Rectal smooth muscle tissue (tissue), 1 donor: ENCODE measurements at regions not wholly inside any gene's neighbourhood (a gene's known extent, or its start where the extent isn't known, plus 50 kb on each side); places are given as distances from the start of the nearest gene placed in this dataset.

Experiments
- H3K27ac ChIP-seq: one replicate; pipeline ENCODE4 v1.7.0; 2013; ENCODE audit warnings: low read depth, low read length, inconsistent platforms
- H3K27me3 ChIP-seq: one replicate; pipeline ENCODE4 v1.7.0; 2013; ENCODE audit warnings: low read length; ENCODE audit not compliant: control insufficient read depth, insufficient read depth
- H3K36me3 ChIP-seq: one replicate; pipeline ENCODE4 v1.7.0; 2013; ENCODE audit warnings: low read length; ENCODE audit not compliant: control insufficient read depth, insufficient read depth
- H3K4me1 ChIP-seq: one replicate; pipeline ENCODE4 v1.7.0; 2013; ENCODE audit warnings: low read length; ENCODE audit not compliant: control insufficient read depth, insufficient read depth
- H3K4me3 ChIP-seq: one replicate; pipeline ENCODE4 v1.7.0; 2013; ENCODE audit warnings: low read length
- H3K9ac ChIP-seq: one replicate; pipeline ENCODE4 v1.7.0; 2013; ENCODE audit warnings: low read length

- H3K9ac ChIP-seq: no peak overlapping the region
- H3K4me1 ChIP-seq: no peaks in the 10 kb centered on the region
- peak overlapping the region; percentile 22 for H3K4me3 ChIP-seq
- no peaks in the 10 kb centered on the region for H3K27me3 ChIP-seq
- no peaks in the 10 kb centered on the region for H3K36me3 ChIP-seq
- H3K27ac ChIP-seq: no peak overlapping the region
Measured at GRCh38 chr1:213381572-213382084, 330.6 kb downstream of the RPS6KC1 start.

DNA sequence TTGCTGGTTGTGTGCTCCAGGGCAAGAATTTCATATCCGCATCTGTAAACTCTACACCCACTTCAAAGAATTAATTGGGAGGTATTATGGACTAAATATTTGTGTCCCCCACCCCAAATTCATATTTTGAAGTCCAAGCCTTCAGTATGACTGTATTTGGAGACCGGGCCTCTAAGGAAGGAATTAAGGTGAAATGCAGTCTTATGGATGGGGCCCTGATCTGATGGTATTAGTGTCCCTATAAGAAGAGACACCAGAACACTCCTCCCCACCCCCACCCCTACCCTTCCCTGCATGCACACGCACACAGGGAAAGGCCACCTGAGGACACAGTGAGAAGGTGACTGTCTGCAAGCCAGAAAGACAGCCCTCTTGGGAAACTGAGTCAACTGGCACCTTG, 332.4 kb downstream of the RPS6KC1 start:
- H3K36me3 ChIP-seq: no peaks in the 10 kb centered on the region
- H3K4me3 ChIP-seq: no peak overlapping the region
- H3K27me3 ChIP-seq: no peaks in the 10 kb centered on the region
- no peak overlapping the region for H3K9ac ChIP-seq
- no peaks in the 10 kb centered on the region for H3K4me1 ChIP-seq
- no peak overlapping the region for H3K27ac ChIP-seq

DNA sequence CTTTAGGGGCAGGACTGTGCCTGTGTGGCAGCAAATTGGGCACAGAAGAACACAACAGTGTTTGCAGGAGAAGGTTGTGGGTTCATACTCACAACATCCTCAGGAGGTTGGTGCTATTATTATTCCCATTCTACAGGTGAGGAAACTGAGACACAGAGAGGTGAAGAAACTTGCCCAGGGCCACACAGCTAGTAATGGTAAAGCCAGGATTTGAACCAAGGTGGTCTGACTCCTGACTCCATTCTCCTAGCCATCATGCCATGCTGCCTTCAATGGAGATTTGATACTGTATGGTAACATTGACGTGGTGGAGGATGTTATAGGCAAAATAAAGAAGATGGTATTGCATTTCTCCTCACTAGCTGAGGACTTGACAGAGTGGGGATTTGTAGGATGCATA, 334.2 kb downstream of the RPS6KC1 start:
- Histone ChIP-seq H3K36me3 (no peaks in the 10 kb centered on the region), H3K9ac (no peak overlapping the region), H3K4me3 (no peak overlapping the region), H3K4me1 (no peaks in the 10 kb centered on the region), H3K27me3 (no peaks in the 10 kb centered on the region), H3K27ac (no peak overlapping the region)

- Histone ChIP-seq H3K27ac (no peak overlapping the region), H3K9ac (no peak overlapping the region), H3K4me1 (no peaks in the 10 kb centered on the region), H3K36me3 (no peaks in the 10 kb centered on the region), H3K4me3 (no peak overlapping the region), H3K27me3 (no peaks in the 10 kb centered on the region)
Measured at GRCh38 chr1:213385806-213386324, 334.8 kb downstream of the RPS6KC1 start.

DNA sequence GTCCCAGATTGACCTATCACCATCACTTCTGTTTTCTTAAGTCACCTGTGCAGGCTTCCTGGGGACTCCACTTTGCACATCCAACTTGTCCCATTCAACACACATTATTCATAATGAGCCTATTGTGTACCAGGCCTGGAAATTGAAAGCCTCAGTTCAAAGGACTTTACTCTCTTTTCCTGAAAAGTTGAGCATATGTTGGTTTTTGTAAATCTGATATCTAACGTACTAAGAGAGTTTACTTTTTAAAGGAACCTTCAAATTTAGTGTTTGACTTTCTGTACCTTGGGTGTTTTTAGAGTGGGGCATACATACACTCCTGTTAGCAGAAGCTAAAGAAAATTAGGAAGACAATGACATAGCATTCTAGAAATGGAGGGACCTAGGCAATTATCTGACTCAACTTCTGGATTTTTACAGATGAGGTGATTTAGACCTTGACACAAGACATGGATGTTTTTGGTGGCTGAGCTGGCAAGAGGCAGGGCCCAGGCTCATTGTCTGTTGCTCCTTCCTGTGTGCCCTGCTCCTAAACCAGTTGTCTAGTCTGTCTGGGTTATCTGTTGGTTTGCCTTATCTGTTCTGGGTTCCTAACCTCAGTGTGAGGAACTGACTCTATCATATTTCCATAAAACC, 336.5 kb downstream of the RPS6KC1 start:
- Histone ChIP-seq H3K4me3 (no peak overlapping the region), H3K27ac (no peak overlapping the region), H3K36me3 (no peaks in the 10 kb centered on the region), H3K27me3 (no peaks in the 10 kb centered on the region), H3K9ac (no peak overlapping the region), H3K4me1 (no peaks in the 10 kb centered on the region)

DNA sequence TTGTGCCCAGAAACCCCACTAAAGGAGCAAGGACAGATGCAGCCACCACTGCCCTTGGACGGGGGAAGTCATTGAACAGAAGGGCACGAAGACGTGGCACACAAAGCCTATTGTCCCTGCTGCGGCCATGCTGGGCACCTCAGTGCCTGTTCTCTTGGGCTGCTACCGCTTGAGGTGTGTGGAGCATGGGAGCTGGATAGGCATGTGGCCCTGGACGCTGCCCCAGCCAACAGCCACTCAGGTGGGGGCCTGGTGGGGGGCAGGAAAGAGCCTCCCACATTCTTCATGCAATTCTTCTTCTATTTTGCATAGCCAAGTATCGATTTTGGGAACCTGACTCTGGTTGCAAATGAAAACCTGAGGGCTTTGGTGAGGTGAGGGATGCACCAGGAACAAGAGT, 337.2 kb downstream of the RPS6KC1 start:
- H3K4me1 ChIP-seq: no peaks in the 10 kb centered on the region
- no peak overlapping the region for H3K9ac ChIP-seq
- H3K27me3 ChIP-seq: no peaks in the 10 kb centered on the region
- no peak overlapping the region for H3K27ac ChIP-seq
- H3K4me3 ChIP-seq: no peak overlapping the region
- H3K36me3 ChIP-seq: no peaks in the 10 kb centered on the region

DNA sequence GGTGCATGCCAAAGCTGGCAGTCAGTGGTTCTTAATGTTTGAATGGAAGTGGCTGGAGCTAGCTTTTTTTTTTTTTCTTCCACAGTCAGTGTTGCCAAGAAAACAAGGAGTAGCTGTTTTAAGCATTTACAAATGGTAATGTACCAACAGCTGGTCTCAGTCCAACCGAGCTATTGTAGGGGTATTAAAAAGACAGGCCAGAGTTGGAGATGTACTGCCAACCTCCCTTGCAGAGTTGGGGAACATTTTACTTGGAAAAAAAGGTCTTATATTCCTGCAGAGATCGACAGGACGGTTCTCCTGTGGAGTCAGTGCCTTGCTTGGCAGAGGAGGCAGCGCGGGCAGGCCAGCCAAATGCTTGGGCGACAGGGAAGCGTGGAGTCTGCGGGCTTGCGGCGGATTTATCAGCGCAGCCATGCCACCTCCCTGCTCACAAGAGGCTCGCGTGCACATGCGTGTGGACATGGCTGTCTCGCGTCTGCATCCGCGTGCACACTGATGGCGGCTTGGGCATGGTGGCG, 338.1 kb downstream of the RPS6KC1 start:
- no peaks in the 10 kb centered on the region for H3K36me3 ChIP-seq
- no peak overlapping the region for H3K4me3 ChIP-seq
- H3K27ac ChIP-seq: no peak overlapping the region
- H3K4me1 ChIP-seq: no peaks in the 10 kb centered on the region
- H3K27me3 ChIP-seq: no peaks in the 10 kb centered on the region
- H3K9ac ChIP-seq: no peak overlapping the region

- no peaks in the 10 kb centered on the region for H3K27me3 ChIP-seq
- H3K4me1 ChIP-seq: no peaks in the 10 kb centered on the region
- no peak overlapping the region for H3K4me3 ChIP-seq
- H3K27ac ChIP-seq: no peak overlapping the region
- H3K36me3 ChIP-seq: no peaks in the 10 kb centered on the region
- no peak overlapping the region for H3K9ac ChIP-seq
Measured at GRCh38 chr1:213391445-213391844, 340.4 kb downstream of the RPS6KC1 start.

DNA sequence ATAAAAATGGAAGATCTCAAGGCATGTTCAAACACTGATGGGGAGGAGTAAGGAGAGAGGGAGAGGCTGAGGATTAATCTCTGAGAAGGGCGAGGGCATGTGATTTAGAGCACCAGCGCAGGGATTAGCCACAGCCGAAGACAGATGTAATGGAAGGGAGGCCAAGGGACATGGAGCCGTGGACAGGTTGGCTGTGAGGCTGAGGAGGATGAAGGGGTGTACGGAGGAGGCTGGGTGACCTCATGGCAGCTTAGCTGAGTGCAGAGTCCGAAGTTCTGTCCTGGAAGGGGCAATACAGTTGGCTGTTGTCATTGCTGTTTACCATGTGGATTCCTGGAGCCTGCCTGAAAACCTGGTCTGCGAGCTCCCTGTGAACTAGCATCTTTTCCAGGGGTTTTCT, 342.8 kb downstream of the RPS6KC1 start:
- Histone ChIP-seq H3K27ac (no peak overlapping the region), H3K9ac (no peak overlapping the region), H3K36me3 (no peaks in the 10 kb centered on the region), H3K4me1 (no peaks in the 10 kb centered on the region), H3K4me3 (no peak overlapping the region), H3K27me3 (no peaks in the 10 kb centered on the region)

DNA sequence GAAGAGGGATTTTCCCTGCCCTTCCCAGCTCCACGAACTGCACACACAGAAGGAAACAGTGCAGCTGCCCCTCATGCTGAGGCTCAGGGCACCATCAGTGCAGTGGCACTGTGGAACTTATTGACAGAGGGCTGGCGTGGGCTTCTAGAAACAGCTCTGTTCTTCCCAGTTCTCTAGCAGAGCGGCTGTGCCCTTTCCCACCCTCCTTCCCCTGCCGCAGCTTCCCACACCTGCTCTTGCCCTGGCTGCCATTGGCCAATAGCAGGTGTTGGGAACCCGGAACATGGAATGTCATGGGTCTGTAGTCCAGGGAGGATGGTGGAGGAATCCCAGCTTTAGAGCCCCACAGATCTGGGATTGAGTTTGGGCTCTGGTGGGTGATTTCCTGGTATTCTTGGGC, 343.8 kb downstream of the RPS6KC1 start:
- Histone ChIP-seq H3K9ac (no peak overlapping the region), H3K27me3 (no peaks in the 10 kb centered on the region), H3K36me3 (no peaks in the 10 kb centered on the region), H3K4me1 (no peaks in the 10 kb centered on the region), H3K27ac (no peak overlapping the region), H3K4me3 (no peak overlapping the region)

DNA sequence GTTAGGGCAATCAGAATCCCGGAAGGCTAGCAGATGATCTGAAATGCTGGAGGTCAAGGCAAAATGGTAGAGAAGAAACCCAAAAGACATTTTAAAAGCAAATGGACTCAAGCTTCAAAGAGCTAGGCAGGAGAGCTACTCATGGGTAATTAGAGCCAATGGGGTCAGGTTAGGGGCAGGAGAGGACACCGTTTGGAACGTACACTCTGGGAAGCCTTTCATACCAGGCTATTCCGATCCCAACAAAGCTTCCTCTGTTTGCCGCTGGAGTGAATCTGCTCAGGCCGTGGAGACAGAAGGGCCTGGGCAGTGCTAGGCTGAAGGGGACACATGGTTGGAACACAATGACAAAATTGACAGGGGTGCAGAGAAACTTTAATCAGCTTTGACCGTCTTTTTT, 346.6 kb downstream of the RPS6KC1 start:
- Histone ChIP-seq H3K4me1 (no peaks in the 10 kb centered on the region), H3K4me3 (no peak overlapping the region), H3K36me3 (no peaks in the 10 kb centered on the region), H3K27me3 (no peaks in the 10 kb centered on the region), H3K27ac (no peak overlapping the region), H3K9ac (no peak overlapping the region)

GRCh38 chr1:213399695-213400094, 348.7 kb downstream of the RPS6KC1 start:
- Histone ChIP-seq H3K4me3 (no peak overlapping the region), H3K27me3 (no peaks in the 10 kb centered on the region), H3K4me1 (no peaks in the 10 kb centered on the region), H3K27ac (no peak overlapping the region), H3K9ac (no peak overlapping the region), H3K36me3 (no peaks in the 10 kb centered on the region)

- H3K4me3 ChIP-seq: no peak overlapping the region
- no peaks in the 10 kb centered on the region for H3K27me3 ChIP-seq
- H3K27ac ChIP-seq: no peak overlapping the region
- no peaks in the 10 kb centered on the region for H3K4me1 ChIP-seq
- H3K9ac ChIP-seq: no peak overlapping the region
- H3K36me3 ChIP-seq: no peaks in the 10 kb centered on the region
Measured at GRCh38 chr1:213409208-213409631, 358.2 kb downstream of the RPS6KC1 start.
